NCI-H345 treated with DMSO at 0.1 percent for 48 hours (cell line): ENCODE measurements at regions not wholly inside any gene's neighbourhood (a gene's known extent, or its start where the extent isn't known, plus 50 kb on each side); places are given as distances from the start of the nearest gene placed in this dataset.
"Not testable (repeated sequence)": the region's sequence is repeated elsewhere in the genome, so short reads cannot be mapped to it uniquely, and the experiment has no call there.

Experiments
- DNase-seq: peaks from one replicate; lab custom pipeline; 2025; ENCODE audit not compliant: unreplicated experiment; lab: John Stamatoyannopoulos, UW

DNA sequence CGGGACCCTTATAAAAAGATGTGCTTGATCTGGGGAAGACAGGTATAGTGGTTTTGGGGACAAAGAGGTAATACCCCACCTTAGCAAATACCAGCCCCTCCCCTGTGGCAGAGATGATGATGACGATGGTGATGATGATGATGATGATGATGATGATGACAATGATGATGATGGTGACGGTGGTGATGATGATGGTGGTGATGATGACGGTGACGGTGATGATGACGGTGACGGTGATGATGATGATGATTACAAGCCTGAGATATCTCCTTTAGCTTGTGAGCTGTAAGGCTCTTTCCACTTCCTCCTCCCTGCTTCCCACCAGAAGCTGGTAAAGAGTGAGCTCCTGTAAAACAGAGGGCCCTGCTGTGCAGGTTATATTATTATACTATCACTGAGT is 89.5 kb upstream of the TMEM45B start:
- no peak for DNase-seq

DNA sequence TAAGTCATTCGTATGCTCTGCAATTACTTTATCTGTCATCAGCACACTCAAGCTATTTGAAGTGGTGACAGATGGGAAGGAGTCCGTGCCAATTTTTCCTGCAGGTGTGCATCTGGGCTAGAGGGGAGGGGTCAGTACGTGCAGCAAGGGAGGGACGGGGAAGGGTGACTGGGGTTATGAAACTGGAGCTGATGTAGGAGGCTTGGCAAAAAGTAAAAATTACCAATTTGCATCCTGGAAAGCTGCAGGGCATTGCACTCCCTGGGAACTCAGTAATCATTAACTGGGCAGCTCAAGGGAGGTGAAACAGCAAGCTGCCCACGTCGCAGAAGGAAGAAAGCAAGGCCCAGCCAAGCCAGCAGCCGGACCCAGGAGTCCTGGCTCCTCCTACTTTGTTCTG is 87.1 kb upstream of the TMEM45B start:
- DNase-seq: peak; percentile 82

DNA sequence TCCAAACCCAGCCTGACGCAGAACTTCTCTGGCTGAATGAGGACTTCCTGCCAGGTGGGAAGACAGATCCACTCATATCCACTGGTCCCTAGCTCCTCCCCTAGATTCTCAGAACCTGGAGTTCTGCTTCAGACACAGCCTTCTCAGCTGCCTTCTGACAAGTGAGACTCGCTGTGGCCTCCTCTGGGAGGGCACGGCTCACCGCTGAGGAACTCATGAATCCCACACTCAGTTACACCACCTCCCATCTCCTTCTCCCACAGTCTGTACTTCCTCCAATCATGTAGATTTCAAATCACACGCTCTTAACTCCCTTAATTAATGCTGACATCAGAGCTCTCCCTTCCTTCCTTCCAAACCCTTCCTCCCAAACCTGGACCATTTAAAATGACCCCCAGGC is 86.4 kb upstream of the TMEM45B start:
- DNase-seq: no peak

DNA sequence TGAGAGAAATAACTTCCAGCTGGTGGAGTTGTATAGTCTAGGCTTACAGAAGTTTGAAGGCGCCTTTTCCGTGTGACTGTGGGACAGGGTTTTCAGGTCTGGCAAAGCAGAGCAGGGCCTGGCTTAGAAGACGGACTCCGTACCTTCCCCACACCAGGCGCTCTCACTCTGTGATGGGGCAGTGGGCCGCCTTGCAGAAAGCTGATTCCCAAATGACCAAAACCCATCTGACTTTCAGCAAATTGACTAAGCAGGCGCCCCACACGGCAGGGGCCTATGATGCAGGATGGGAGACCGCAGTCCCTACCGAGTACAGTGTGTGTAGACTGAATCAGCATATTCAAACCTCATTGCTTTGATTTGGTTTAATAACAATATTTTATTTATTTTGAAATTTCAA is 85.8 kb upstream of the TMEM45B start:
- no peak for DNase-seq

DNA sequence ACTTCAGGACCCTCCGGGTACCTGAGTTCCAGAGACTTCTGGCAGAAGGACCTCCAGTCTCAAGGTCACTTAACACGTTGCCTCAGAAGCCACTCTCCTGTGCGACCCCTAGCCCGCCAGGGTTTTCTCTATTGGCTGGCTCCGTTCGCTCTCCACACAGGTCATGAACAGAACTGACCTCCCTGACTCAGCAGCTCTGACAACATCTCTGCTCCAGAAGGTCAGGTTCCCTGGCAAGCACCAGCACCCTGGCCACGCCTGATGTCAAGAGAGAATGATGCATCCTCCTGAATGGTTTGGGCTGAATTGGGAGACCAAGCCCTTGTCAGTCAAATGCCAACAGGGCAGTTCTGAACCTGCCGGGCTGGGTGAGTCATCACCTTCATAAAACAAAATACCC is 84.3 kb upstream of the TMEM45B start:
- DNase-seq: no peak

DNA sequence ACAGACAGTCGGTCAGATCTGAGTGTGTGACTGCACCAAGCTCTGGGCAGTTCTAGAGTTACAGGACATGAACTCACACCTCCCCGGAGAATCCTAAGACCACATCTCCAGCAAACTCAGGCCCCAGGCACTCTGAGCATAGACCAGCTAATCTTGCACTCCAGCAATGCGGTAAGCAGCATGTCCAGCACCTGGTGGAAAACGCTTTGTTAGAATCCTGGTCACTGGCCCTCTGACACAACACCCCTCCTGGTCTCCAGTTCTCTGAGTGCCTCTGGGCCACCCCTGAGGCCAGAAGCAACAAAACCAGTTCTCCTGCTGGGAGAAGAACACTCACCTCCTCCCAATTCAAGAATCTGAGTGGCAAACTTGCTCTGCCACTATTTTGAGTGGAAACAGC is 82.7 kb upstream of the TMEM45B start:
- DNase-seq: no peak

DNA sequence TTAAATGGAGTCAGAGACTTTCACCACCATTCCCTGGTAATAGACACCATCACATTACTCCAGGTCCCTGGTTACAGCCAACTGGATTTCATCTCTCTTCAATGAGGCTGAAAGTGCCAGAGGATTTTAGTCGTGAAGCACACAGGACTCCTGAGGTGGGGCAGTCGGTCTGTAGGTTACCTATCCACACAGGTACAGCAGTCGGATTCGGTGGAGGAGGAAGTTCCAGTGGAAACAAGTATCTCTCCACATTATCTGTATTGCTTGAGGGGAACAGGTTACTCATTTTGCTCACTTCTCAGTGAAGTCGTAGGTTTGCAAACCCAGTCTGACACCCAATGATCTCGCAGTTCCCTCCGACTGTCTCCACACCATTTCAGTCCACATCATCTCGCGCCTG is 82.3 kb upstream of the TMEM45B start:
- no peak for DNase-seq

DNA sequence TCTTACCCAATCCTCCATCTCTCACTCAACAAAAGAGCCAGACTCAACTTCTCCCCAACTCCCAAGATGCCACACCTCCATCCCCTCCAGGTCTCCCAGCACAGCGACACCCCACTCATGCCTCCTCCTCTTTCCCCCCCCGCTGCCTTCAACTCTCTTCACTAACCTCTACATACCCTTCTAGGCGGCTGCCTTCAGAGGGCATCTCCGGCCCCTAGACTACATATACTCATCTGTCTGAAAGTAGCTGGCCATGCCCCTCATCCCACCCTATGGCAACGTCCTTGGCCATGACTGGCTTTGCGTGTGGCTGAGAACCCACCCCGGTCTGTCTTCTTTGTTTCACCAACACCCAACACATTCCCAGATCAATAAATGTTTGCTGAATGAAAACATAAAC is 81.7 kb upstream of the TMEM45B start:
- no peak for DNase-seq

DNA sequence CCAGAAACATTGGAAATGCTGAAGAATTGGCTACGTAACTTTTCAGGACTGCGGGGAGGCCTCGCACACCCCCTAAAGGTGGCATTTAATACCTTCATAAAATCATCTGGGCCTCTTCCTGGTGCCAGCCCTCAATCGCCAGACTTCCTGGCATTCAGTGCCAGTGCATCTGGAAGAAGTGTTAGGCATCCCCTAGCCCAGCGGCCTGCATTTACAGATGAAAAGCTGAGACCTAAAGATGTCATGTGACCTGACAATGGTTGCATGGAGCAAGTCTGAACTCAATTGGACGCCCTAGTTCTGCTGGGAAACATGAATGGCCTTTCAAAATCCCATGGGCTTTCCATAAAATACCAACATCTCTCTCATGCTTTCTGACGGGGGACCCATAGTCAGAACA is 81.0 kb upstream of the TMEM45B start:
- DNase-seq: no peak

DNA sequence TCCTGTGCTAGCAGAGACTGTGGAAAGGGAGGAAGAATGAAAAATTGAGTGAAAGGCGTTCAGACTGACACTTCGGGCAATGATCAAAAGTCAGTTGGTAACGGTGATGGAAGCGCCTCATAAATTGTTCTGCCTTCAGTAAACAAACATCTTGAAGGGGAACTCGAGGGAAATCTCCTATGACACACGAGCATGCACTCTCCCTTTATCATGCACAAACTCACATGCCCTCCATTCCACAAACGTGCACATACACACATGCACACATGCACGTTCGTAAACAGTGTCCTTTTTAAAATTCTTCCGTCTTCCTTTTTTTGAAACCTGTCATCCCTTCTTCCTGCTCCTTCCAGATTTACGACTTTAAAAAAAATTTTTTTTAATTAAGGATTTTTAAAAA is 77.8 kb upstream of the TMEM45B start:
- DNase-seq: no peak

DNA sequence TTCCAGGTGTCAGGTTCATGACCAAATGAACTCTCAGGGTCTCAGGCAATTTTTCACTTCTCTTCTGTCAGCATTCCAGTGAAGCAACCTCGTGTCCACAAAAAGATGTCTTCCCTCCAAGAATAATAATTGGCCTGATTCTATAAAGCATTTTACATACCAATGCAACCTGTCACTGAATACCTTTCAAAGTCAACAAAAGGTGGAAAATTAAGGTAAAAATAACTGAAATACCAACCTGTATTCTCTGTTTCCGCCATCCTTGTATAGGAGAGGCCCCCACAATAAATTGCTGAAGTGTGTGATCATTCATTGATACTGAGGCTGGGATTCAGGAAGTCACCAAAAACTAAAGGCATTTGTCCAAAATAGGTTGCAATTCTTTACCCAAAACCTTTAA is 77.4 kb upstream of the TMEM45B start:
- DNase-seq: no peak

DNA sequence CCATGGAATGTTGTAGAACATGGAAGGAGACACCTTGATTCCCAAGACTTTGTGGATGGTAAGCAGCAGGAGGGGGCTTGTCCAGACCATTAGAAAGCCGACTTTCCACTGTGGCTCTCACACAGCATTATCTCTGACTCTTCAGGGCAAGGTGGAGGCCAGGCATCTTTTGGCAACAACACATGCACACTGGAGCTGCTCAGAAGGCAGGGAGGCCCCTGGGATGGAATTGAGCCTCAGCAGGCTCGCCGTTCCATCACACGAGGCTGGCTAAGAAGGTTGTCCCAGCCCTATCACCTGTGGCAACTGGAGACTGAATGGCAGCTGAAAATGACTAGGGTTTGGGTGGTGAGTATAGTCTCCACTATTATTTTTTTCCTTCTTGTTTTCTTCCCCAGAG is 76.3 kb upstream of the TMEM45B start:
- no peak for DNase-seq

DNA sequence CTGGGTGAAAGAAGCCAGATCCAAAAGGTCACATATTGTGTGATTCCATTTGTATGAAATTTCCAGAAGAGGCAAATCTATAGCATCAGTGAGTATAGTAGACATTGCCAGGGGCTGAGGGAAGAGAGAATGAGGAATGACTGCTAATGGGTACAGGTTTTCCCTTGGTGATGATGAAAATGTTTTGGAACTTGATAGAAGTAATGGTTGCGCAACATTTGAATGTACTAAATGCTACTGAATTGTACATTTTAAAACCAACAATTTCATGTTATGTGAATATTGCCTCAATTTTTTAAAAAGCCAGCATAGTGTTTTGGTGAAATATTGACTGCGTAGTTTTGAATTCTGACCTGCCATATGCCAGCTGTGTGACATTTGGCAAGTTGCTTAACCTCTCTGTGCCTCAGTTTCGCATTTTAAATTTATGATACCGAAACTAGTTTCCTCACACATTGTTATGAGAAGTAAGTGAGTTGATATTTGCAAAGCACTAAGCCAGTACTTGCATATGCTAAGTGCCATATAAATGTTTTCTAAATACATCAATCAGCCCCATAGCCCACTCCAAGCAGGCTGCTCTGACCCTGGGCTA is 75.4 kb upstream of the TMEM45B start:
- DNase-seq: no peak

DNA sequence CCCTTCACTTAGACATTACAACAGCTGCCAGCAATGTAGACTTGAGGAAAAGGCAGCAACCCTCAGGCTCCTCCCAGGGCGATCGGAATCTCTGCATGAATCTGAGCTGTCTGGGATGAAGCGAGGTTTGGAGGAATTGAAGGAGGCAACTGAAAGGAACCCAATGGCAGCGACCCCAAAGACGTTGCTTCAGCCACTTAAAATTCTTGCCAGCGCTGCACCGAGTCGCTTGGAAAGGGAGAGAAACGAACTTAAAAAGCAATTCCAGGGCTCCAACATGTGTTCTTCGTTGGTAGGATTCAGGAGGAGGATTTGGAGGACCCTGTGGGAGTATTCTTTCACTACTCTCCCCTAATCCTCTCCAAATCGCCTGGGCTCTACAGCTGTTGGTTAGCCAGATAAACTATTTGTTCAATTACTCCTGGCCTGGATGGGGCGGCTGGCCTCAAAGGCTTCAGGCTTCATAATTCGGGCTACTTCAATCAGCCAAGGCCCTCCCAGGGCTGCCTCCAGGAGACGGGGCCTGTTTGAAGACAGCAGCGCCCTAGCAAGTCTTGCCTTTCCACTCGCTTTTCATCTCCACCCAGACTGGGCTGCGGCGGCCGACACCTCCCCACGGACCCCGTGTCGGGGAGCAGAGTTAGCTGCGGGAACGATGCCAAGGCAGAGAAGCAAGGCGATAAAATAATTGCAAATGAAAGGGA is 72.4 kb upstream of the TMEM45B start:
- DNase-seq: no peak

DNA sequence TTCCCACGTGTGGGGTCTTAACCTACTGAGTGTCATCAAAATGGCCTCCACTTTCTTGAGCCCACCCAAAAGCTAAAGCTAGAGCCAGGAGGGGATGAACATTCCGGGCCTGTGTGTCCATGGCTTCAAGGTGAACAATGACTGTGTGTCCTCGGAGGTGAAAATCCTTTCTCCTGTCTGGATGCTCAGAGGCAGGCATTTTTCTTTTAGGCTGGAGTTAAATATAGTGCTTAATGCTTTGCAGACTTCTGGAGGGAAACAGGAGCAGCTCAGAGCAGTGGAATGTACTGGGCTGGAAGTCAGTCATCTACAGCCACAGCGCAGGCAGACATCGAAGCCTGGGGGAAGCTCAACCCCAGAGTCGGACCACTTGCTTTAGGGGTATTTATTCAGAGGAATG is 68.6 kb upstream of the TMEM45B start:
- DNase-seq: no peak

DNA sequence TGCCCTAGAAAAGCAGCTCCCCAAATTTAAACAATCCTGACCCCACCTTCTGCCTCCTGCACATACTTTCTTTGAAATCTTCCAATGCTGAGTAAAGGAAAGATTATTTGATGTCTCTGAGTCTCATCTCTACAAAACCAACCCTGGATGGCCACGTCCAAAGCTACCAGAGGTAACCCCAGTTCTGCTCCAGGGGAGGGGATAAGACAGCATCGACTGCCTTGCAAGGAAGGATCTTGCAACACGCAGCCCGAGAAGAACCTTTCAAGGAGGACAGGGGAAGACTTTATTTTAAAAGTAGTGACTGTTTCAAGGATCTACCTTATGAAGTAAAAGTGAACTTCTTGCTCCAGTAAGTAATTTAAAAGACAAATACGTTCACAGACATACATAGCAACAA is 66.5 kb upstream of the TMEM45B start:
- DNase-seq: no peak

DNA sequence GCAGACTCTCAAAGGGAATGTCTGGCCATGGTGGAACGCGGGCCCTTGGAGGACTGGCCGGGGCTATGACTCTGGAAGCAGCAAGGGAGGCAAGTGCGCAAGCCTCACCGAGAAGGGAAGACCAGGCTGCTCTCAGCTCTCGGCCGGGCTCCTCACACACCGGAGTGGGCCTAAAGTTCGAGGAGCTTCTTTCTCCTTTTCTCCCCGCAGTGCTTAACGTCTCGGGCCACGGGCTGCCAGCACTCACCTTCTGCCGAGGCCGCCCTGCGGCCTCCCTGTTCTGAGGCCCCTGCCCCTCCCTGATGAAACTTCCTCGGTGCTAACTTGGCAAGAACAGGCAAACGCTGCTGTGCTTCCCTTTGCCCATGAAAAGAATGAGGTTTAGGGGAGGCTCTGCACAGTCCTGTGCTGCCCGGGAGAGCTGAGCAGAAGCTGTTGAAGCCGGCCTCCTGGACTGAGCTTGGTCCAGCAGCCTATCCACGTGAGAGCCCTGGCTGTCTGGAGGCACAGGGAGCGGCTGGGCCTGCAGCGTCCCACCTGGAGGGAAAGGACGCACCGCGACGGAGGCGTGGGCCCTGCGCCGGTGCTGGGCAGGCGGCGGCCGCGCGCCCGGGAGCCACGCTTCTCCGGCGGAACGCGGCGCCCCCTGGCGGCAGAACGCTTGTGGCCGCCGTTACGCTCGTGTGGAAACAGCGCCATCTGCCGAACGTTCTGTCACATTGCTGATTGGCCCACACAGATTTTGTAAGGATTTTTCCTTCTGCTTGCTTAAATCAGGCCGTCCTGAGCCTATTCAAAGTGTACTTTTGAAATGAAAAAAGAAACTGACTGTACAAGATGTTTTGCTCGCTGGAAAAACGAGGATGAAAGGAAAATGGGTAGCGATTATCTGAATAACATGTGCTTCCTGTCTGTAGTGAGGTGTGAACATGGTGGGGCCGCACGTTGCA is 65.0 kb upstream of the TMEM45B start:
- peak; percentile 59 for DNase-seq

DNA sequence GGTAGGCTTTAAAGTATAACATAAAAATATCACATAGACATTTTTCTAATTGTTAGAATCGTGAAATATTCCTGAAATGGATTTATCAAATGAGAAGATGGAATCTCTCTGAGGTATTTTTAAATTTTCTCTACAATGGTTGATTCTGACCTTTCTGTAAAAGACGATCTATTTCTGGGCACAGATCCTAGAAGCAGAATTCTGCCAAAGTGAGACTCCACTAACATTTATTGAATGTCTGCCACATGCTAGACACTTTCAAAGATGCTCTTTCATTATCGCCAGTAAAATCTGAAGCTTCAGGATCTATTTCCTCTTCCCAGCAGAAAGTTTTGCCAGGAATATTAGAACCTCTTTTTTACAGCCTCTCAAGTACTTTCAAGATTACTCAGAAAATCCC is 64.1 kb upstream of the TMEM45B start:
- no peak for DNase-seq

DNA sequence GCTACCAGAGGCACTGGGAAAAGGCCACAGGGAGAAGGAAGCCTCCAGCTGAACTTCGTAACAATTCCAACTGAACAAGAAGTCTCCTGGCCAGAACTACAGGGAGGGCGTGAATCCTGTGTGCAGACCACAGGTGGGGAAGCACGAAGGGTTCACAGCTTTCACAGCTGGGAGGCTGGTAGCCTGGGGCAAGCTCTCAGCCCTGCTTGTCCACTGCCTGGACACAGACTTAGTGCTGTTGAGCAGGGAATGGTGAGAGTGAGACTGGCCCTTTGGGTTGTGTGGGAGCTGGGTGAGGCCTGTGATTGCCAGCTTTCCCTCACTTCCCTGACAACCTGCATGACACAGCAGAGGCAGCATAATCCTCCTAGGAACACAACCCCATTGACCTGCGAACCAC is 52.1 kb upstream of the TMEM45B start:
- not testable (repeated sequence) for DNase-seq

DNA sequence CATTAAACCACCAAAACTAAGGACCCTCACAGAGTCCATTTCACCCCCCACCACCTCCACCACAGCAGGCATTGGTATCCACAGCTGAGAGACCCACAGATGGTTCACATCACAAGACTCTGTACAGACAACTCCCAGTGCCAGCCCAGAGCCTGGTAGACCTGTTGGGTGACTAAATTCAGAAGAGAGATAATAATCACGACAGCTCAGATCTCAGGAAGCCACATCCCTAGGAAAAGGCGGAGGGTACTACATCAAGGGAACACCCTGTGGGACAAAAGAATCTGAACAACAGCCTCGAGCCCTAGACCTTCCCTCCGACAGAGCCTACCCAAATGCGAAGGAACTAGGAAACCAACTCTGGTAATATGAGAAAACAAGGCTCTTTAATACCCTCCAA is 51.4 kb upstream of the TMEM45B start:
- not testable (repeated sequence) for DNase-seq
